ENCODE measurements at regions not wholly inside any gene's neighbourhood (a gene's known extent, or its start where the extent isn't known, plus 50 kb on each side); places are given as distances from the start of the nearest gene placed in this dataset.

- no peaks in the 10 kb centered on the region for H3K9me3 ChIP-seq (replicated peaks; ENCODE audit: insufficient read depth, low read length)
- no peak for DNase-seq
- H4K20me1 ChIP-seq (ENCODE audit: insufficient read depth, low read length), result no peaks in the 10 kb centered on the region
- H3K27ac ChIP-seq (ENCODE audit: low read length), result no peak overlapping the region
- no peak for TF ChIP-seq CTCF (IDR thresholded peaks at IDR 0.05; ENCODE audit: low read length)
- no peak for TF ChIP-seq EZH2 (optimal IDR thresholded peaks at IDR 0.05; ENCODE audit: low read depth, low read length)
- no peak for TF ChIP-seq EZH2phosphoT487 (IDR thresholded peaks at IDR 0.05; ENCODE audit: low read length)
- no peaks in the 10 kb centered on the region for H3K4me1 ChIP-seq (ENCODE audit: low read length)
- no peak overlapping the region for H3K4me3 ChIP-seq (ENCODE audit: low read length)
- H3K9ac ChIP-seq (ENCODE audit: low read length), result no peak overlapping the region
- no peak overlapping the region for H2AFZ ChIP-seq (ENCODE audit: low read length)
- H3K4me2 ChIP-seq (ENCODE audit: low read depth, low read length), result no peak overlapping the region
- no peaks in the 10 kb centered on the region for H3K79me2 ChIP-seq (ENCODE audit: low read length)
- H3K27me3 ChIP-seq (replicated peaks; ENCODE audit: insufficient read depth, low read length), result no peaks in the 10 kb centered on the region
- H3K9me2 ChIP-seq (replicated peaks; ENCODE audit: insufficient read depth, low read length), result no peaks in the 10 kb centered on the region
- no peaks in the 10 kb centered on the region for H3K36me3 ChIP-seq (replicated peaks; ENCODE audit: insufficient read depth, low read length)
- H3F3A ChIP-seq (ENCODE audit: insufficient read depth, low read length), result no peaks in the 10 kb centered on the region
Measured at GRCh38 chr6:84815896-84816735, 51.7 kb upstream of the TBX18 start.
